ENCODE measurements at regions not wholly inside any gene's neighbourhood (a gene's known extent, or its start where the extent isn't known, plus 50 kb on each side); places are given as distances from the start of the nearest gene placed in this dataset.
"Not testable (repeated sequence)": the region's sequence is repeated elsewhere in the genome, so short reads cannot be mapped to it uniquely, and the experiment has no call there.

- 81 to 96% methylated on average over 6 of the region's 6 CpGs for WGBS, 2 donors
- no peak for TF ChIP-seq POLR2A (IDR thresholded peaks at IDR 0.05)
- no peak for TF ChIP-seq CTCF (IDR thresholded peaks at IDR 0.05)
- TF ChIP-seq EP300 (IDR thresholded peaks at IDR 0.05), result no peak
- H3K4me3 ChIP-seq, result no peak overlapping the region
- DNase-seq (ENCODE audit: low spot score in 2 of 2), result no peak
- no peaks in the 10 kb centered on the region for H3K27me3 ChIP-seq
- H3K9me3 ChIP-seq, result peaks cover 0 to 15% (median 0%) of the 10 kb centered on the region in 4 donors
- H3K27ac ChIP-seq, result no peak overlapping the region
- H3K4me1 ChIP-seq, result no peaks in the 10 kb centered on the region
- no peaks in the 10 kb centered on the region for H3K36me3 ChIP-seq
Observed at GRCh38 chr2:72078773-72079172, 68.9 kb downstream of the CYP26B1 start.

- H3K27me3 ChIP-seq, result no peaks in the 10 kb centered on the region
- H3K9me3 ChIP-seq, result peaks cover 0 to 26% (median 3%) of the 10 kb centered on the region in 4 donors
- no peak overlapping the region for H3K27ac ChIP-seq
- WGBS, 2 donors, result 87 to 89% methylated on average over 1 of the region's 1 CpG
- H3K4me1 ChIP-seq, result no peaks in the 10 kb centered on the region
- no peak overlapping the region for H3K4me3 ChIP-seq
- no peak for TF ChIP-seq CTCF (IDR thresholded peaks at IDR 0.05)
- DNase-seq (ENCODE audit: low spot score in 2 of 2), result no peak
- H3K36me3 ChIP-seq, result no peaks in the 10 kb centered on the region
Observed at GRCh38 chr2:72077702-72078169, 69.9 kb downstream of the CYP26B1 start.

GRCh38 chr2:72073373-72073772 lies 74.3 kb downstream of the CYP26B1 start:
- H3K9me3 ChIP-seq, result peaks cover 0 to 26% (median 3%) of the 10 kb centered on the region in 4 donors
- H3K4me3 ChIP-seq; H3K4me1 ChIP-seq; H3K36me3 ChIP-seq; H3K27me3 ChIP-seq; DNase-seq (ENCODE audit: low spot score in 2 of 2); H3K27ac ChIP-seq: not testable (repeated sequence)
- 92 to 93% methylated on average over 8 of the region's 8 CpGs for WGBS, 2 donors

- H3K27ac ChIP-seq; H3K9me3 ChIP-seq; H3K27me3 ChIP-seq; H3K36me3 ChIP-seq; H3K4me3 ChIP-seq; DNase-seq (ENCODE audit: low spot score in 2 of 2); H3K4me1 ChIP-seq: not testable (repeated sequence)
- 80 to 86% methylated on average over 2 to 12 of the region's 14 CpGs for WGBS, 2 donors
Observed at GRCh38 chr2:72064197-72064596, 83.5 kb downstream of the CYP26B1 start.

GRCh38 chr2:72062336-72062735 lies 85.3 kb downstream of the CYP26B1 start:
- Histone ChIP-seq H3K9me3 (no peaks in the 10 kb centered on the region), H3K36me3 (no peaks in the 10 kb centered on the region), H3K4me1 (no peaks in the 10 kb centered on the region), H3K4me3 (no peak overlapping the region), H3K27ac (no peak overlapping the region), H3K27me3 (no peaks in the 10 kb centered on the region)
- DNase-seq (ENCODE audit: low spot score in 2 of 2), result no peak
- no peak for TF ChIP-seq CTCF (IDR thresholded peaks at IDR 0.05)
- no peak for TF ChIP-seq POLR2A (IDR thresholded peaks at IDR 0.05)
- TF ChIP-seq EP300 (IDR thresholded peaks at IDR 0.05), result no peak
- 83 to 87% methylated on average over 3 of the region's 3 CpGs for WGBS, 2 donors

GRCh38 chr2:72057308-72057707 lies 90.4 kb downstream of the CYP26B1 start:
- Histone ChIP-seq H3K27ac (no peak overlapping the region), H3K9me3 (no peaks in the 10 kb centered on the region), H3K4me1 (no peaks in the 10 kb centered on the region), H3K4me3 (no peak overlapping the region), H3K36me3 (no peaks in the 10 kb centered on the region), H3K27me3 (no peaks in the 10 kb centered on the region)
- no peak for TF ChIP-seq EP300 (IDR thresholded peaks at IDR 0.05)
- DNase-seq (ENCODE audit: low spot score in 2 of 2), result no peak
- WGBS, 2 donors, result 71 to 83% methylated on average over 1 of the region's 1 CpG

- 77 to 80% methylated on average over 4 of the region's 4 CpGs for WGBS, 2 donors
- peaks cover 0 to 25% (median 6%) of the 10 kb centered on the region in 4 donors for H3K9me3 ChIP-seq
- TF ChIP-seq POLR2A (IDR thresholded peaks at IDR 0.05) (no peak), EP300 (IDR thresholded peaks at IDR 0.05) (no peak), CTCF (IDR thresholded peaks at IDR 0.05) (no peak)
Observed at GRCh38 chr2:72051971-72052505, 95.6 kb downstream of the CYP26B1 start.

More at GRCh38 chr2:72051971-72052505, 95.6 kb downstream of the CYP26B1 start:
- no peaks in the 10 kb centered on the region for H3K4me1 ChIP-seq
- no peak for DNase-seq (ENCODE audit: low spot score in 2 of 2)
- H3K4me3 ChIP-seq, result no peak overlapping the region
- H3K27ac ChIP-seq, result no peak overlapping the region
- no peaks in the 10 kb centered on the region for H3K36me3 ChIP-seq
- H3K27me3 ChIP-seq, result no peaks in the 10 kb centered on the region

All from tibial nerve (tissue), 4 donors.